T-helper 2 cell treated with Interferon-gamma antibody and Interleukin-4, amounts not matched to agents 5 μg/mL and 100 μg/mL, for 36 hours (primary cell): ENCODE measurements at regions not wholly inside any gene's neighbourhood (a gene's known extent, or its start where the extent isn't known, plus 50 kb on each side); places are given as distances from the start of the nearest gene placed in this dataset.

Experiments used
- DNase-seq: peaks from one replicate; pipeline ENCODE4 v3.0.0; 2021; ENCODE audit warnings: low spot score
- H3K27ac Mint-ChIP-seq: one replicate; pipeline ENCODE4 v1.8.0; 2021; ENCODE audit warnings: mild to moderate bottlenecking, mixed read lengths
- H3K27me3 Mint-ChIP-seq: one replicate; pipeline ENCODE4 v1.8.0; 2021; ENCODE audit warnings: low read depth, mixed read lengths
- H3K36me3 Mint-ChIP-seq: one replicate; pipeline ENCODE4 v1.8.0; 2021; ENCODE audit warnings: low read depth, mixed read lengths
- H3K4me1 Mint-ChIP-seq: one replicate; pipeline ENCODE4 v1.8.0; 2021; ENCODE audit warnings: low read depth, mixed read lengths
- H3K4me3 Mint-ChIP-seq: one replicate; pipeline ENCODE4 v1.8.0; 2022; ENCODE audit warnings: mild to moderate bottlenecking, moderate library complexity, mixed read lengths
- H3K9me3 Mint-ChIP-seq: one replicate; pipeline ENCODE4 v1.8.0; 2021; ENCODE audit warnings: mixed read lengths

DNA sequence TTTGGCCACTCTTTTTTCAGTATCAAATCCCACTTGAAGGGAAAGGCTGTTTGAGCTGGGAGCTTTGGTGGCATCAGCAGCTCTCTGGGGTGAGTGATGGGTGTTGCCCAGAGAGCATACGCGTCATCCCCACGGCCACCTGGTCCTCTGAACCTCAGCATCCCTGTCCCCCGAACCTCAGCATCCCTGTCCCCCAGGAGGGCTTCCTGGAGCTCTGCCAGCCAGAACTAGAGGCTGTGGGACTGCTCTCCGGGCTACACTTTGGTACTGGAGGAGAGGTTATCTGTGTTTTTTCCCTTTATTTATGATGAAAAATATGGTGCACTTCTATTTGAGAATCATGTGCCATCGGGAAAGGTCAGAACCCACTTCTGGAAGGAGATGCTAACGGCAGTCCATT lies 131.5 kb upstream of the RTL1 start:
- Mint-ChIP-seq H3K36me3 (no peaks in the 10 kb centered on the region), H3K27me3 (no peaks in the 10 kb centered on the region), H3K4me1 (no peaks in the 10 kb centered on the region), H3K27ac (no peak overlapping the region), H3K9me3 (no peaks in the 10 kb centered on the region), H3K4me3 (no peak overlapping the region)
- DNase-seq, result no peak

DNA sequence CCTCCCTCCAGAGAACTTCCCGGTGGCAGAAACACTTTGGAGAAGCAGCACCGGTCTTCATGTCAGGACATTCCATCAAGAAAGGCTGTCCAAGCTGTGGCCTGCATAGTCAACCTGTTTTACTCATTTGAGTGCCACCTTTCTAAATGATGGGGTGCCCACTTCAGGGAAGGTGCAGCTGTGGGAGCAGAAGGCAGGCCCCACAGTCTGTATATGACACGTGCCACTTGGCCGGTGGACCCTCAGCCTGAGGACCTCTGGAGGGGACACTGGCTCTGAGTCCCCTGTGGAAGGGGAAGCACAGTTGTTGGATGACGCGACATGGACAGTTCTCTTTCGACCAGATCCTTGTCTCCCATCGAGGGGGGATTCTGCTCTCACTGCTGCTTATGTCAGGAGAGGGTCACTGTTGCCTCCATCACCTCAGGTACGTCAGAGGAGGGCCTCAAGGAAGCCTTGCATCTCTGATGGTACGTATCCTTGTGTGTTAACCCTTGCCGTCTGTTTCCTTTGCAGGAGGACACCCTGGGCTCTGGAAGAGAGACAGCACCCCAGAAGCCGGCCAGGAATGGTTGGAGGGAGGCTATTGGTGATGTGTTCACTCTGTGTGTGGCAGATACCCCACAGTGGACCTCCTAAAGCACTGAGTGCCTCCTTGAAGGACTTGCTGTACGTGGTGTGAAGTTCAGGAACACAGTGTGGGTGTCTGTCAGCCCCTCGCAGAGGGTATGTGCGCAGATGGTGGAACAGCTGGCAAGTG lies 132.1 kb upstream of the RTL1 start:
- DNase-seq, result no peak
- H3K4me3 Mint-ChIP-seq, result no peak overlapping the region
- no peaks in the 10 kb centered on the region for H3K27me3 Mint-ChIP-seq
- H3K4me1 Mint-ChIP-seq, result no peaks in the 10 kb centered on the region
- no peaks in the 10 kb centered on the region for H3K36me3 Mint-ChIP-seq
- no peak overlapping the region for H3K27ac Mint-ChIP-seq
- no peaks in the 10 kb centered on the region for H3K9me3 Mint-ChIP-seq

DNA sequence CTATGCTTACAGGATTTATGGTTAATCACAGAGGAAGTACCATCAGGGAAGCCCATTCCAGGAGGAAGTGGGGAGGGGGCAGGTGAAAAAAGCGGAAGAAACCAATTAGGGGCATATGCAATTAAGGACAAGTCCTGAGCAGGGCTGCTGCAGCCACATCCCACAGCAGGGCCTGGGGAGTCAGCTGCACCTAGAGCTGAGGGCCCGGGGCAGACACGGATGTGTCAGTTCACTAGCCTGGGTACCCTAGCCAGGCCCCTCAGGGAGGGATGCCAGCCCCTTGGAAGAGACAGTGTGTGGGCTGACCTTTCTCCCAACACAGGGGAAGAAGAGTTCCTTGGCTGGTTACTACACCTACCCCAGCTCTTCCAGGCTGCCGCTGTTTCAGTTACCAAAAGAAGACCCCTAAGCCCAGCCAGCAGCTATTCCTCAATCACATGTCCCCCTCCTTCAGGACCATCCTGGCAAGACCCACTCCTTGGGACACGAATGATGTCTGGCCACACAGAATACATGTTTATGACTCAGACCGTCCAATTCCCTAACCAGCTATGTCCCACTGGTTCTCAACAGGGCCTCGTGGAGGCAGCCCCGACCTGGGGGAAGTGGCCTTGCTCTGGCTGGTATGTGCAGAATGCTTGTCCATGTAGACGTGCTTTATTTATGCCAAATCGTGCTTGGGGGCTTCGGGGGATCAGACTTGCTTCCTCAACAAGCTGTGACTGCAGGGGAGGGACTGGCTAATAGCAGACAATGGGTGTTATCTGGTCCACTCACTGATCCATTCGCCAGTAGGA lies 133.7 kb upstream of the RTL1 start:
- no peak overlapping the region for H3K27ac Mint-ChIP-seq
- H3K4me1 Mint-ChIP-seq, result no peaks in the 10 kb centered on the region
- H3K4me3 Mint-ChIP-seq, result no peak overlapping the region
- no peak for DNase-seq
- H3K36me3 Mint-ChIP-seq, result no peaks in the 10 kb centered on the region
- no peaks in the 10 kb centered on the region for H3K27me3 Mint-ChIP-seq
- H3K9me3 Mint-ChIP-seq, result no peaks in the 10 kb centered on the region

DNA sequence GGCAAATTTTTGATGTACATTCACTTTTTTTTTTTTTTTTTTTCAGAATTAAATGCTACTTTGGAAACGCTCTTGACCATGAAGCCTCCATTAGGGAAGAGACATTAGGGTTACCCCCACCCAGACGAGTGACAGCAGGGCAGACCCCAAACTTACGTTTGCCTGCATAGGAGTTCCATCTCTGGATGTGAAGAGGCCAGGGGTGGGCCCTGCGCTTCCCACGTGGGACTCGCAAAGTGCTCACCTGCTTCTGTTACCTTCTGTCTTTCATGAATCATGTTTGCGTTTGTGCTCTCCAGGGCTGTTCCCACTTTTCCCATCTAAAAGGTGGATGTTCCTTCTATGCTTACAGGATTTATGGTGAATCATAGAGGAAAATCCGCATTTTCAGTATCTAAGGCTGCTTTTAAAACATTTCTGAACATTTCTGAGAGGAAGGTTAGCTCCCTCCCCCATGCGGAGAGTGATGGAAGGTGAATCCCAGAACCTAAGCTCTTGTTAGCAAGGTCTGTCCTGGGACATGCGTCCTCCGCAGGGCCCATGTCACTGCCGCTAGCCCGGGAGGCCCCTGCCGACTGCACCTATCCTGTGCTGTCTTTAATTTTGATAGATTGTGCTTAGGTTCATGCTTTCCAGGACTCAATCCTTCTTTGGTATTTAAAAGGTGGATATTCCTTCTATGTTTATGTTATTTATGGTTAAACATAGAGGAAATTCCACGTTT lies 135.7 kb upstream of the RTL1 start:
- Mint-ChIP-seq H3K4me1 (no peaks in the 10 kb centered on the region), H3K27ac (no peak overlapping the region), H3K9me3 (no peaks in the 10 kb centered on the region), H3K4me3 (no peak overlapping the region), H3K36me3 (no peaks in the 10 kb centered on the region), H3K27me3 (no peaks in the 10 kb centered on the region)
- DNase-seq, result no peak

GRCh38 chr14:101039755-101040138 lies 136.2 kb upstream of the RTL1 start:
- no peaks in the 10 kb centered on the region for H3K4me1 Mint-ChIP-seq
- no peak overlapping the region for H3K27ac Mint-ChIP-seq

DNA sequence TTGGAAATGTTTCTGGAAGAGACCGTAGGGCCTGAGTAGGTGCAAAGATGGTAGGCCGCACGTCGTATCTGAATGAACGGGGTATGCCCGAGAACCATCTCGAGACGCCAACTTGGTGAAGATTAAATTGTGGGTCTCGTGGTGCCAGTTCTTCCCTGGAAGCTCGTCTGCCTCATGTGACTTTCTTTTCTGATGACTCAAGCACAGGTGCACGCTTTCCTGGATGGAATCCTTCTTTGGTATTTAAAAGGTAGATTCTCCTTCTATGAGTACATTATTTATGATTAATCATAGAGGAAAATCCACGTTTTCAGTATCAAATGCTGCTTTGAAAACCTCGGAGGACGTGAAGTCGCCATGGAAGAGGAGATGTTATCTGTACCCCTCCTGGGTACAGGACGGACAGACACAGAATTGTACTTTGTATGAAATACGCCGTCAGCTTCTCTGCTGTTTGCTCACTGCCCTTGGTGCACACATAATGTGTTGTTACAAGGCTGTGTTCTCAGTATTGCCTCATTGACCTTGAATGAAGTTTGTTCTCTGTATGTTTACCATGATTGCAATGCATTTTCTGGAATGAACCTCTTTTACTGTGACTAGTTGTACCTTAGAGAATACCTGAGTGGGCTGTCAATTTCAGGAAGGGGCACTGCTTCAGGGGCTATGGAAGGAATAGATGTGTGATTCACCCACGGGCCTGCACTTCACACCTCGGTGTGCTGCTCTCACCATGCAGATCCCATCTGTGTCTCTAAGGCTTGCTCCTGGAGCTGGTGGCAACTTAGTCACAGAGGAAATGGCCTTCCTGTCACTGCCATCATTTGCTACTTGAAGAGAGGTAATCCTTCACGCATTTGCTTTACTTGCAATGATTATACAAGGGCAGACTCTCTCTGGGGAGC lies 137.3 kb upstream of the RTL1 start:
- H3K27ac Mint-ChIP-seq, result no peak overlapping the region
- H3K4me1 Mint-ChIP-seq, result no peaks in the 10 kb centered on the region
- DNase-seq, result no peak
- no peaks in the 10 kb centered on the region for H3K27me3 Mint-ChIP-seq
- H3K4me3 Mint-ChIP-seq, result no peak overlapping the region
- H3K36me3 Mint-ChIP-seq, result no peaks in the 10 kb centered on the region
- no peaks in the 10 kb centered on the region for H3K9me3 Mint-ChIP-seq

More at GRCh38 chr14:101039755-101040138, 136.2 kb upstream of the RTL1 start:
- H3K36me3 Mint-ChIP-seq, result no peaks in the 10 kb centered on the region
- no peak for DNase-seq
- H3K27me3 Mint-ChIP-seq, result no peaks in the 10 kb centered on the region
- no peak overlapping the region for H3K4me3 Mint-ChIP-seq
- no peaks in the 10 kb centered on the region for H3K9me3 Mint-ChIP-seq

DNA sequence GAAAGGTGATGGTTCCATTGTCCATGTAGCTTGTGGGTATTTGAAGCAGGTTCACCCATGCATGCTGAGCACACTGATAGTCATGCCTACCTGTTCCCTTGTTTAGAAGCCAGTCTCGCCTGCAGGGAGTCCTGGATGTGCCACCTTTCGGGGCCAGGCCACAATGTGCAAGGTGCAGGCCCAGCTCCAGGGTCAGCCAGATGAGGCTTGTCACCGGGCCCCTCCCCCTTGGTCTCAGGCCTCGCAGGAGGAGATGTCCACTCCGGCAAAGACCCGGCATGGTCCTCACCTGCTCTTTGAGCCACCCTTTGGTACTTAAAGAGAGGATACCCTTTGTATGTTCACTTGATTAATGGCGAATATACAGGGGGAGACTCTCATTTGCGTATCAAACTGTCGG lies 140.4 kb upstream of the RTL1 start:
- Mint-ChIP-seq H3K4me3 (no peak overlapping the region), H3K27me3 (no peaks in the 10 kb centered on the region), H3K27ac (no peak overlapping the region), H3K36me3 (no peaks in the 10 kb centered on the region), H3K9me3 (no peaks in the 10 kb centered on the region), H3K4me1 (no peaks in the 10 kb centered on the region)
- DNase-seq, result no peak

- H3K27me3 Mint-ChIP-seq, result no peaks in the 10 kb centered on the region
- no peak overlapping the region for H3K27ac Mint-ChIP-seq
- DNase-seq, result no peak
- no peaks in the 10 kb centered on the region for H3K36me3 Mint-ChIP-seq
- no peaks in the 10 kb centered on the region for H3K4me1 Mint-ChIP-seq
- H3K4me3 Mint-ChIP-seq, result no peak overlapping the region
- H3K9me3 Mint-ChIP-seq, result no peaks in the 10 kb centered on the region
Measured at GRCh38 chr14:101044741-101045140, 141.2 kb upstream of the RTL1 start.

DNA sequence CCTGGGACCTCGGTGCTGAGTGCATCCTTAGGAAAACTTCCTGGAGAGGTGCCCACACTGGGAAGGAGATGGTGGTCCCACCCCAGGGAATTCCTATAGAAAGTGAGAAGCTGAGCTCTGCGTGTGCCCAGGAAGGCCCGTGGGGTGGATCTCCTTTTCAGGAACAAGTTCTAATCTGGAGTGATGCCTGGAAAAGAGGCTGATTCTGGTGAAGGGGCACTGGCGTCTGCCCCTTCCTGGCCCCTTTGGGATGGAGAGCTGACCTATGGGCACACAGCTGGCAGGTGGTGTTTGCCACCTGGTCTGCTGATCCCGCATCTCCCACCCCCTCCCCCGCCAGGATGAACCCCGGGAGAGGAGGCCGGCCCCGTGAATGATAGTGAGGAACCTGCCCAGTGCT lies 142.0 kb upstream of the RTL1 start:
- Mint-ChIP-seq H3K27me3 (no peaks in the 10 kb centered on the region), H3K9me3 (no peaks in the 10 kb centered on the region), H3K27ac (no peak overlapping the region)

GRCh38 chr14:101046071-101046470 lies 142.5 kb upstream of the RTL1 start:
- no peak for DNase-seq
- no peaks in the 10 kb centered on the region for H3K36me3 Mint-ChIP-seq
- no peaks in the 10 kb centered on the region for H3K4me1 Mint-ChIP-seq
- H3K9me3 Mint-ChIP-seq, result no peaks in the 10 kb centered on the region
- H3K4me3 Mint-ChIP-seq, result no peak overlapping the region
- H3K27ac Mint-ChIP-seq, result no peak overlapping the region
- no peaks in the 10 kb centered on the region for H3K27me3 Mint-ChIP-seq

More for the DNA sequence above, 142.0 kb upstream of the RTL1 start:
- Mint-ChIP-seq H3K36me3 (no peaks in the 10 kb centered on the region), H3K4me3 (no peak overlapping the region), H3K4me1 (no peaks in the 10 kb centered on the region)
- no peak for DNase-seq

GRCh38 chr14:101047326-101047725 lies 143.8 kb upstream of the RTL1 start:
- Mint-ChIP-seq H3K36me3 (no peaks in the 10 kb centered on the region), H3K4me1 (no peaks in the 10 kb centered on the region), H3K9me3 (no peaks in the 10 kb centered on the region), H3K4me3 (no peak overlapping the region), H3K27ac (no peak overlapping the region), H3K27me3 (no peaks in the 10 kb centered on the region)
- DNase-seq, result no peak

- no peak overlapping the region for H3K27ac Mint-ChIP-seq
- H3K9me3 Mint-ChIP-seq, result no peaks in the 10 kb centered on the region
- no peak overlapping the region for H3K4me3 Mint-ChIP-seq
- no peak for DNase-seq
- no peaks in the 10 kb centered on the region for H3K36me3 Mint-ChIP-seq
- no peaks in the 10 kb centered on the region for H3K4me1 Mint-ChIP-seq
- H3K27me3 Mint-ChIP-seq, result no peaks in the 10 kb centered on the region
Measured at GRCh38 chr14:101048766-101049165, 145.2 kb upstream of the RTL1 start.

DNA sequence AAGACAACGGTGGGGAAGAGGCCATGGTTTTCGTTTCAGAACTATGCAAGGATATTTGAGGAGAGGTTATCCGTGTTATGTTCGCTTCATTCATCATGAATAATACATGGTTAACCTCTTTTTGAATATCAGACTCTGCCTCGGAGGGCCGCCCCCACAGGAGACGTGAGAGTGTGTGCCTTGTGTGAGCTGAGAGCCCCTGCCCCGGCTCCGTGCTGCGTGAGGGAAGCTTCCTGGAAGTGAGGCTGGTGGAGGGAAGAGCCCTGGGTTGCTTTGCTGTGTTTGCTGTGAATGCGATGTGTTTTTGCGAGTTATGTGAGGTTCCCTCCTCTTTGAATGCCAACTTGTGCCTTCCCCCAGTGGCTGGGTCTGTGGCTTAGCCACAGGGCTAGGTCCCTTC lies 146.0 kb upstream of the RTL1 start:
- no peaks in the 10 kb centered on the region for H3K36me3 Mint-ChIP-seq
- no peaks in the 10 kb centered on the region for H3K27me3 Mint-ChIP-seq
- no peak overlapping the region for H3K4me3 Mint-ChIP-seq
- DNase-seq, result no peak
- H3K9me3 Mint-ChIP-seq, result no peaks in the 10 kb centered on the region
- H3K4me1 Mint-ChIP-seq, result no peaks in the 10 kb centered on the region
- H3K27ac Mint-ChIP-seq, result no peak overlapping the region
